Kidney (tissue), 13 donors: ENCODE measurements at regions not wholly inside any gene's neighbourhood (a gene's known extent, or its start where the extent isn't known, plus 50 kb on each side); places are given as distances from the start of the nearest gene placed in this dataset.

ENCODE experiments used
- DNase-seq, 5 donors: peaks; one replicate each; pipeline ENCODE4 v3.0.0-alpha.2; 2013 to 2020
- FAIRE-seq: peaks from 2 replicates; lab custom pipeline; 2012; peaks lifted over from hg19 to GRCh38; lab: Jason Lieb, UNC
- H3K27ac ChIP-seq, 2 donors: one replicate each; pipeline ENCODE4 v1.7.0; 2013; ENCODE audit warnings: low read depth in 2 of 2, low read length in 2 of 2, inconsistent platforms in 1 of 2
- H3K27me3 ChIP-seq: one replicate; pipeline ENCODE4 v1.7.1; 2013; ENCODE audit warnings: low read length, inconsistent platforms; ENCODE audit not compliant: control insufficient read depth, insufficient read depth
- H3K36me3 ChIP-seq, 3 donors: one replicate each; pipeline versions ENCODE4 v1.7.0 to v1.7.1; 2013; ENCODE audit warnings: low read length in 3 of 3, control low read depth in 1 of 3, inconsistent platforms in 1 of 3; ENCODE audit not compliant: insufficient read depth in 3 of 3, control insufficient read depth in 2 of 3
- H3K4me1 ChIP-seq, 3 donors: one replicate each; pipeline versions ENCODE4 v1.7.0 to v1.7.1; 2013; ENCODE audit warnings: low read length in 3 of 3, inconsistent platforms in 1 of 3, low read depth in 1 of 3; ENCODE audit not compliant: control insufficient read depth in 2 of 3, insufficient read depth in 2 of 3
- H3K4me3 ChIP-seq, 3 donors: one replicate each; pipeline versions ENCODE4 v1.7.0 to v1.8.1; 2013; ENCODE audit warnings: low read length in 3 of 3, control low read depth in 1 of 3, inconsistent platforms in 1 of 3
- H3K9ac ChIP-seq, 3 donors: one replicate each; pipeline versions ENCODE4 v1.7.0 to v1.7.1; 2013; ENCODE audit warnings: low read length in 3 of 3, control low read depth in 1 of 3, inconsistent platforms in 1 of 3
- H3K9me3 ChIP-seq, 3 donors: one replicate each; pipeline versions ENCODE4 v1.7.0 to v1.7.1; 2013; ENCODE audit warnings: low read length in 3 of 3, control low read depth in 1 of 3, inconsistent platforms in 1 of 3; ENCODE audit not compliant: control insufficient read depth in 2 of 3, insufficient read depth in 1 of 3
- intact Hi-C: fragments of 100-400 bp; cut with DNase I; formaldehyde crosslinking; loops from one replicate; pipeline ENCODE4 v1.11.1; 2022
- TF ChIP-seq, protein P1 (sequence below): IDR thresholded peaks from 3 replicates; pipeline ENCODE4 v1.5.1; 2012; ENCODE audit warnings: mild to moderate bottlenecking, moderate library complexity, borderline replicate concordance; ENCODE audit not compliant: insufficient read depth; ENCODE audit errors: extremely low read depth
- donor health status: control.
- donor health status: control.
- donor health status: control.
- donor health status: control.
- donor health status: control.
- donor health status: DM: yes; HTN: yes; CAD: no.
- donor health status: Normal renal cell carcinoma (clear cell type).

DNA sequence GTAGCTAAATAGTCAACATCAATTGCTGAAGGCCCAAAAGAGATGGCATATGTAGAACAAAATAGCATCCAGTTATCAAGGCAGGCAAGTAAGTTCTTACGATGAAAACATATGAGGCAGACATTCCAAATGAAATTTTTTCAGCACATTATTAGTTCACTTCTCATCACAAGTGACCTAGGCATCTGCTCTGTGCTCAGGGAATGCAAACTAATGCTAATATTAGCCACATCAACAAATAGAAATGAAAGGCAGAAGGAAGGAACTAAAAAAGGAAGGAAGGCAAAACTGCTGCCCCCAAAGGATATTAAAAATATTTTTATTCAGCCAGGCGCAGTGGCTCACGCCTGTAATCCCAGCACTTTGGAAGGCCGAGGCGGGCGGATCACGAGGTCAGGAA, 51.2 kb upstream of the ROCK1 start:
- H3K9ac ChIP-seq, result no peak overlapping the region
- H3K9me3 ChIP-seq, result peaks cover 0 to under 1% (median 0%) of the 10 kb centered on the region in 3 donors
- no peak overlapping the region for H3K27ac ChIP-seq
- FAIRE-seq (no peak), DNase-seq (no peak)
- H3K4me3 ChIP-seq, result no peak overlapping the region
- no peaks in the 10 kb centered on the region for H3K4me1 ChIP-seq
- TF ChIP-seq, protein P1, sequence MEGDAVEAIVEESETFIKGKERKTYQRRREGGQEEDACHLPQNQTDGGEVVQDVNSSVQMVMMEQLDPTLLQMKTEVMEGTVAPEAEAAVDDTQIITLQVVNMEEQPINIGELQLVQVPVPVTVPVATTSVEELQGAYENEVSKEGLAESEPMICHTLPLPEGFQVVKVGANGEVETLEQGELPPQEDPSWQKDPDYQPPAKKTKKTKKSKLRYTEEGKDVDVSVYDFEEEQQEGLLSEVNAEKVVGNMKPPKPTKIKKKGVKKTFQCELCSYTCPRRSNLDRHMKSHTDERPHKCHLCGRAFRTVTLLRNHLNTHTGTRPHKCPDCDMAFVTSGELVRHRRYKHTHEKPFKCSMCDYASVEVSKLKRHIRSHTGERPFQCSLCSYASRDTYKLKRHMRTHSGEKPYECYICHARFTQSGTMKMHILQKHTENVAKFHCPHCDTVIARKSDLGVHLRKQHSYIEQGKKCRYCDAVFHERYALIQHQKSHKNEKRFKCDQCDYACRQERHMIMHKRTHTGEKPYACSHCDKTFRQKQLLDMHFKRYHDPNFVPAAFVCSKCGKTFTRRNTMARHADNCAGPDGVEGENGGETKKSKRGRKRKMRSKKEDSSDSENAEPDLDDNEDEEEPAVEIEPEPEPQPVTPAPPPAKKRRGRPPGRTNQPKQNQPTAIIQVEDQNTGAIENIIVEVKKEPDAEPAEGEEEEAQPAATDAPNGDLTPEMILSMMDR, result no peak
- H3K27me3 ChIP-seq, result no peaks in the 10 kb centered on the region
- no peaks in the 10 kb centered on the region for H3K36me3 ChIP-seq
- intact Hi-C loops, result no loop called here

GRCh38 chr18:21163647-21164547, 52.3 kb upstream of the ROCK1 start:
- FAIRE-seq, result no peak
- Histone ChIP-seq H3K36me3 (no peaks in the 10 kb centered on the region), H3K4me3 (no peak overlapping the region), H3K4me1 (no peaks in the 10 kb centered on the region), H3K9me3 (no peaks in the 10 kb centered on the region), H3K27me3 (no peaks in the 10 kb centered on the region), H3K9ac (no peak overlapping the region), H3K27ac (no peak overlapping the region)
- intact Hi-C loops, result no loop called here
- DNase-seq, result no peak
- TF ChIP-seq, protein P1, result no peak

- H3K9ac ChIP-seq, result no peak overlapping the region
- intact Hi-C loops, result no loop called here
- TF ChIP-seq, protein P1, result no peak
- no peaks in the 10 kb centered on the region for H3K27me3 ChIP-seq
- H3K36me3 ChIP-seq, result no peaks in the 10 kb centered on the region
- H3K4me1 ChIP-seq, result no peaks in the 10 kb centered on the region
- H3K27ac ChIP-seq, result no peak overlapping the region
- DNase-seq (no peak), FAIRE-seq (no peak)
- H3K9me3 ChIP-seq, result no peaks in the 10 kb centered on the region
- H3K4me3 ChIP-seq, result no peak overlapping the region
Observed at GRCh38 chr18:21164548-21165095, 53.0 kb upstream of the ROCK1 start.
